ENCODE measurements at regions not wholly inside any gene's neighbourhood (a gene's known extent, or its start where the extent isn't known, plus 50 kb on each side); places are given as distances from the start of the nearest gene placed in this dataset.
"Not testable (repeated sequence)": the region's sequence is repeated elsewhere in the genome, so short reads cannot be mapped to it uniquely, and the experiment has no call there.

- DNase-seq, result no peak
Measured at GRCh38 chrX:124238268-124238667, 94.2 kb upstream of the TEX13D start.

- no peak for DNase-seq
Measured at GRCh38 chrX:124239324-124239723, 93.1 kb upstream of the TEX13D start.

GRCh38 chrX:124239911-124240310, 92.5 kb upstream of the TEX13D start:
- no peak for DNase-seq

- DNase-seq, result no peak
Measured at GRCh38 chrX:124240422-124240821, 92.0 kb upstream of the TEX13D start.

GRCh38 chrX:124242131-124242530, 90.3 kb upstream of the TEX13D start:
- no peak for DNase-seq

GRCh38 chrX:124249345-124249744, 83.1 kb upstream of the TEX13D start:
- no peak for DNase-seq

GRCh38 chrX:124250835-124251437, 81.5 kb upstream of the TEX13D start:
- peak; percentile 52 for DNase-seq

- no peak for DNase-seq
Measured at GRCh38 chrX:124254611-124255010, 77.8 kb upstream of the TEX13D start.

- peak; percentile 91 for DNase-seq
Measured at GRCh38 chrX:124256216-124256615, 76.2 kb upstream of the TEX13D start.

GRCh38 chrX:124256629-124257380, 75.7 kb upstream of the TEX13D start:
- DNase-seq, result no peak

GRCh38 chrX:124257924-124258702, 74.3 kb upstream of the TEX13D start:
- DNase-seq, result no peak

GRCh38 chrX:124260845-124261244, 71.6 kb upstream of the TEX13D start:
- DNase-seq, result no peak

GRCh38 chrX:124263743-124264142, 68.7 kb upstream of the TEX13D start:
- DNase-seq, result no peak

- no peak for DNase-seq
Measured at GRCh38 chrX:124268099-124268498, 64.4 kb upstream of the TEX13D start.

- no peak for DNase-seq
Measured at GRCh38 chrX:124269881-124270280, 62.6 kb upstream of the TEX13D start.

- DNase-seq, result not testable (repeated sequence)
Measured at GRCh38 chrX:124271599-124271998, 60.9 kb upstream of the TEX13D start.

- DNase-seq, result no peak
Measured at GRCh38 chrX:124272370-124272982, 60.0 kb upstream of the TEX13D start.

GRCh38 chrX:124274438-124275181, 57.9 kb upstream of the TEX13D start:
- DNase-seq, result peak; percentile 84

GRCh38 chrX:124275182-124275894, 57.1 kb upstream of the TEX13D start:
- DNase-seq, result no peak

- no peak for DNase-seq
Measured at GRCh38 chrX:124280294-124280902, 52.1 kb upstream of the TEX13D start.

GRCh38 chrX:124282580-124282979, 49.9 kb upstream of the TEX13D start:
- DNase-seq, result no peak

All from muscle of arm (tissue), 1 donor.